ENCODE measurements at regions not wholly inside any gene's neighbourhood (a gene's known extent, or its start where the extent isn't known, plus 50 kb on each side); places are given as distances from the start of the nearest gene placed in this dataset.

- DNase-seq = no peak
These were observed 356.8 kb upstream of the ST6GAL2 start for GRCh38 chr2:107242811-107243210.

- no peak for DNase-seq
These were observed 363.0 kb upstream of the ST6GAL2 start for GRCh38 chr2:107248932-107249331.

DNA sequence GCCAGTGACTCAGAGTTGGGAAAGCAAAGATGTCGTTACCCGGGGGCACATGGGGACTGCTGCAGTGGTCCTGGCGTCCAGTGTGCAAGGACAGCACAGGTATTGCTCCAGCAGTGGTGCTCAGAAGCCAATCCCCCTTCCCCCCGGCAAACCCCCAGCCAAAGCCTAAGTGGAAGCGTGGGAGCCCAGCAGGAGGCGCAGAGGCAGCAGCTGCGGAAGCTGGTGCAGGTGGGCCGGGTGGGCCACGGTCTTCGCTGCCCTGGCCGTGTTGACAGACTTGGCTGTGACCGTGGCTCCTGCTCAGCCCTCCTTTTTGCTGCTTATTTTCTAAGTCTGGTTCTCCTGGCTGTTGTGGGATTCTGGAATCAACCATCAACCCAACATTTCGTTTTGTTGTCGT lies 369.8 kb upstream of the ST6GAL2 start:
- no peak for DNase-seq

DNA sequence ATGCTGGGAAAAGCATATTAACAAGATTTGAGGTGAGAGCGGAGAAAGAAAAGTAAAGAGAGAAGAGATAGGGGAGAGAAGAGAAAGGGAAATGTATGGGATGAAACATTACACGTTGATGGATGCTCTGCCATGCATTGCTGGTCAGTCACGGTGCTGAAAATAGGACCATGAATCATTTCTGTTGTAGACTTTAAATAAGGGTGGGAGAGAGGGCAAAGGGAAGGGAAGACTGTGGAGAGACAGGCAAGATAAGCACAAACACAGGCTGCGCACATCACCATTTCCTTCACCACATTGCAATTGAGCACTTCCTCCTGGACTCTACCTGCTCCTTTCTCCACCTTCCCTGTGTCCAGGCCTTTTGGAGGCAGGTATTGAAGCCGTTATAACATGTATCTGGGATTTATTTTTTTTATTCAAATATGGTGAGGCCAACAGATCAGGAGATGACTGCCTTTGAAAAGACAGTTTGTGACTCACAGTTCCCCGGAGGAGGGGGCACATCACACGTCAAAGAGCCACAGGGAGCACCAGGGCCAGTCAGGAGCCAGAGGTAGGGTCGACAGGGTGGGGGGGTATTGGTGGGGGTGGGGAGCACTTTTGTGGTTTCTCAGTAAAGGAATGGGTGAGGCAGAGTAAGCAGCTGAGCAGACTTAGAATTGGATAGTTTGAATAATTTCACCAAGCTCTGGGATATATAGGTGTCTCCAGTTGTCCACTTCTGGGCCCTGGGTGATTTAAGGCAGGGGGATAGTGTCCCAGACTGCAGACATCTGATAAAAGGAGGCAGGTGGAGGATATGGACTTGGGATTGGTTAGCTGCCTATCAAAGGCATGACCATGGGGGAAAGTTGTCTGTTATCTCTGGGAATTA lies 372.8 kb upstream of the ST6GAL2 start:
- DNase-seq = no peak

- no peak for DNase-seq
These were observed 373.6 kb upstream of the ST6GAL2 start for GRCh38 chr2:107259408-107260195.

- no peak for DNase-seq
These were observed 377.7 kb upstream of the ST6GAL2 start for GRCh38 chr2:107263628-107264027.

- DNase-seq = no peak
These were observed 378.2 kb upstream of the ST6GAL2 start for GRCh38 chr2:107264184-107264583.

DNA sequence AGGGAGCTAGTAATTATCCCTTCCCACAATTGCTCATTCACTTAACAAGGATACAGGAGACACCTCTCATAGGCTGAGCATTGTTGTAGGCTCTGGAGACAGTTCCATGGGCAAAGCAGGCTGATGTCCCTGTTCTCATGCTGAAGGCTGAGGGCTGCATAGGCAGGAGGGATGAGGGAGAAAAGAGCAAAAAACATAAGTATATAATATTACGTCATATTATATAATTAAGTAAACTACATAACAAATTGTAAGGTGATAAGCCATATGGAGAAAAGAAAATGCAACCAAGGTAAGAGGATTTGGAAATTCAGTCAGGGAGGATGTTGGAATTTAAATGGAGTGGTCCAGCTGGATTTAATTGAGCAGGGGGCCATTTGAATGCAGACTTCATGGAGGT lies 380.6 kb upstream of the ST6GAL2 start:
- no peak for DNase-seq

GRCh38 chr2:107267086-107267485 lies 381.1 kb upstream of the ST6GAL2 start:
- DNase-seq = no peak

- no peak for DNase-seq
These were observed 390.1 kb upstream of the ST6GAL2 start for GRCh38 chr2:107276034-107276433.

GRCh38 chr2:107278672-107279071 lies 392.7 kb upstream of the ST6GAL2 start:
- no peak for DNase-seq

GRCh38 chr2:107281637-107282036 lies 395.7 kb upstream of the ST6GAL2 start:
- no peak for DNase-seq

GRCh38 chr2:107282135-107282534 lies 396.2 kb upstream of the ST6GAL2 start:
- DNase-seq = no peak

GRCh38 chr2:107285621-107286299 lies 399.8 kb upstream of the ST6GAL2 start:
- no peak for DNase-seq

GRCh38 chr2:107290041-107290440 lies 404.1 kb upstream of the ST6GAL2 start:
- DNase-seq = no peak

- DNase-seq = no peak
These were observed 418.0 kb upstream of the ST6GAL2 start for GRCh38 chr2:107303964-107304363.

GRCh38 chr2:107305966-107306365 lies 420.0 kb upstream of the ST6GAL2 start:
- no peak for DNase-seq

GRCh38 chr2:107306881-107307280 lies 420.9 kb upstream of the ST6GAL2 start:
- no peak for DNase-seq

DNA sequence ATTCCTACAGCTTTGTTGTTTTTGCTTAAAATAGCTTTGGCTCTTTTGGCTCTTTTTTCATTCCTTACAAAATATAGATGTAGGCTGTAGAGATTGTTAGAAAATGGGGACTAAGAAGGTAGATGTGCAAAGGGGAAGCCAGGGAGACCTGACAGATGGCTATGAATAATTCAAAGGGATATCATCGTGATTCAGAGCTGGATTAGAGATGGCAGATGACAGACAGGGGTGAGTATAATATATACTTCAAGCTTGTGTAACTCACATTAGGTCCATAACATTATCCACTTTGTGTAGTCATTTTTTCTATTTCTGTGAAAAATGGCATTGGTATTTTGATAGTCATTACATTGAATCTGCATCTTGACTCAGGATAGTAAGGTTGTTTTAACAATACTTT lies 422.9 kb upstream of the ST6GAL2 start:
- no peak for DNase-seq

GRCh38 chr2:107312240-107312639 lies 426.3 kb upstream of the ST6GAL2 start:
- no peak for DNase-seq

DNA sequence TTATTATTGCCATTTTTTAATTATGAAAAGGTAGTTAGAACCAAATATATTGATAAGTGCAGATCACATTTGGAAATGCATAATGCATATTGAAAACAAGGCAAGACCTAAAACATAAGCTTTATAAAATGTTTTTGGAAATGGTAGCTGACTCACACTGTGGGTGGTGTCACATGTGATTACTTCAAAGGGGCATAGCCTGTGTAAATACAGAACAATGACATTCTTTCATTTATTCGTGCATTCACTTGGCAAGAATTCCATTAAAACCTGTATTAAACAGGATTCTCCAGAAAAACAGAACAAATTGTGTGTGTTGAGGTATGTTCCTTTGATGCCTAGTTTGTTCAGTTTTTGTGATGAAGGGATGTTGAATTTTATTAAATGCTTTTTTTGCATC lies 427.3 kb upstream of the ST6GAL2 start:
- no peak for DNase-seq

DNA sequence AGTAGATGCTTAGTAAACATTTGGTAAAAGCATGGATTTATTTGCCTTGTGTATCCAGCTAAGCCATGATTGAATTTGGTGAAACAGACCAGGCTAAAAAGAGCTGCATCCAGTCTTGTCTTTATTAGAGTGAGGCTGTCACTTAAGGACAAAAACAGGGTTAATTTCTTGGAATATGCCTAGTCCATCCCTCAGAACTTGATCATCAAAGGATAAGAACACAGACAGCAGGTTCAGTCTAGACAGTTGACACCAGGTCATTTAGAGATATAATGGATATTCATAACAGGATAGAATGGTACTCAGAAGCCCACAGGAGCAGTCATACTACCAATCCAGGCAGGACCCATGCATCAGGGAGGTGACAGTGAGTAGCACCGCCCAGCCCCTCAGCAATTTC lies 434.9 kb upstream of the ST6GAL2 start:
- DNase-seq = no peak

- no peak for DNase-seq
These were observed 436.4 kb upstream of the ST6GAL2 start for GRCh38 chr2:107322416-107322815.

Measured in NCI-H2029 (cell line).